HepG2 (cell line): ENCODE measurements at regions not wholly inside any gene's neighbourhood (a gene's known extent, or its start where the extent isn't known, plus 50 kb on each side); places are given as distances from the start of the nearest gene placed in this dataset.

Source experiments
- ATAC-seq: fragments of 200-7000 bp; cut with Tn5 transposase; 3 replicates; pipeline ENCODE4 v1.9.1; 2020; ENCODE audit warnings: mild to moderate bottlenecking, moderate library complexity
- BruUV-seq: library from RNA; stranded (reverse); fragments of 400-500 nt; replicated peaks from 2 replicates; lab custom pipeline; 2021; lab: Mats Ljungman, UMichigan
- CTCF ChIA-PET: fragments of 300-600 bp; formaldehyde crosslinking; extraction: SDS; loops from one replicate; lab custom pipeline; 2021; ENCODE audit warnings: low total read pairs, inconsistent platforms, low intra/inter-chr PET ratio; lab: Yijun Ruan, JAX
- POLR2A ChIA-PET: fragments of 350-600 bp; sonication (Branson Sonifier 250); formaldehyde crosslinking; loops from one replicate; lab custom pipeline; 2020; ENCODE audit warnings: antibody characterized with exemption, inconsistent platforms; lab: Yijun Ruan, JAX
- DNase-seq: peaks from one replicate; pipeline ENCODE4 v3.0.0-alpha.2; 2015; ENCODE audit warnings: low spot score
- FAIRE-seq: peaks from 3 replicates; lab custom pipeline; 2011; peaks lifted over from hg19 to GRCh38; lab: Jason Lieb, UNC
- H2AFZ ChIP-seq: one replicate; pipeline ENCODE4 v1.6.1; 2011; ENCODE audit warnings: low read length, inconsistent platforms
- H3K27ac ChIP-seq: fragments of 300-600 bp; 3 replicates; pipeline ENCODE4 v1.8.0; 2011; ENCODE audit warnings: mixed run types, mild to moderate bottlenecking, mixed read lengths, low read length, inconsistent platforms; ENCODE audit not compliant: insufficient read depth; ENCODE audit errors: extremely low read length
- H3K27me3 ChIP-seq, 2 experiments: fragments of 200-600 bp in 1 of 2; 2 replicates in 1 of 2; 3 replicates in 1 of 2; pipeline versions ENCODE4 v1.6.0 to v1.8.0; 2011; ENCODE audit warnings: low read length in 2 of 2, mild to moderate bottlenecking in 2 of 2, moderate library complexity in 2 of 2, inconsistent platforms in 1 of 2; ENCODE audit not compliant: insufficient read depth in 2 of 2, control insufficient read depth in 1 of 2
- H3K36me3 ChIP-seq, 2 experiments: fragments of 200-600 bp in 1 of 2; replicated peaks in 1 of 2; 2 replicates in 1 of 2; 3 replicates in 1 of 2; pipeline versions ENCODE4 v1.5.1 to v1.8.0; 2011; ENCODE audit warnings: low read length in 2 of 2, inconsistent platforms in 1 of 2; ENCODE audit not compliant: insufficient read depth in 2 of 2, control insufficient read depth in 1 of 2
- H3K4me1 ChIP-seq: 2 replicates; pipeline ENCODE4 v1.5.1; 2012; ENCODE audit warnings: low read length, inconsistent platforms; ENCODE audit not compliant: insufficient read depth
- H3K4me2 ChIP-seq: 2 replicates; pipeline ENCODE4 v1.6.0; 2011; ENCODE audit warnings: low read depth, low read length, inconsistent platforms
- H3K4me3 ChIP-seq, 3 experiments: fragments of 200-600 bp in 1 of 3; sonication (generic), shearing (Covaris generic) in 1 of 3; replicated peaks in 1 of 3; 2 replicates each; pipeline ENCODE4 v1.5.1; 2011 to 2016; ENCODE audit warnings: low read length in 3 of 3, inconsistent platforms in 2 of 3, low read depth in 2 of 3, mild to moderate bottlenecking in 2 of 3, control low read depth in 1 of 3, mixed read lengths in 1 of 3; ENCODE audit not compliant: insufficient read depth in 1 of 3
- H3K79me2 ChIP-seq: one replicate; pipeline ENCODE4 v1.6.1; 2011; ENCODE audit warnings: low read length, inconsistent platforms; ENCODE audit not compliant: insufficient read depth
- H3K9ac ChIP-seq: 2 replicates; pipeline ENCODE4 v1.6.0; 2011; ENCODE audit warnings: mild to moderate bottlenecking, low read depth, low read length, inconsistent platforms; ENCODE audit not compliant: insufficient read depth
- H3K9me3 ChIP-seq: 2 replicates; pipeline ENCODE4 v1.5.1; 2012; ENCODE audit warnings: mild to moderate bottlenecking, low read length
- H4K20me1 ChIP-seq: 2 replicates; pipeline ENCODE4 v1.6.0; 2011; ENCODE audit warnings: inconsistent platforms, mild to moderate bottlenecking, low read length, moderate library complexity; ENCODE audit not compliant: insufficient read depth
- BCL6 ChIP-seq: IDR thresholded peaks from 2 replicates; pipeline ENCODE4 v1.6.1; 2016; ENCODE audit warnings: missing genetic modification reagents, missing compliant biosample characterization
- BORCS8-MEF2B ChIP-seq: sonication (generic); formaldehyde crosslinking; IDR thresholded peaks from 2 replicates; pipeline ENCODE4 v1.8.0; 2022; ENCODE audit warnings: mild to moderate bottlenecking, missing genetic modification reagents
- JUN ChIP-seq: sonication (generic); formaldehyde crosslinking; IDR thresholded peaks from 2 replicates; pipeline ENCODE4 v1.4.0; 2020; ENCODE audit warnings: mild to moderate bottlenecking, missing genetic modification reagents
- KAT8 ChIP-seq: IDR thresholded peaks from 2 replicates; pipeline ENCODE4 v1.6.1; 2016; ENCODE audit warnings: missing genetic modification reagents, missing compliant biosample characterization
- ZNF781 ChIP-seq: sonication (generic); formaldehyde crosslinking; IDR thresholded peaks from 2 replicates; pipeline ENCODE4 v1.5.1; 2020; ENCODE audit warnings: borderline replicate concordance, mild to moderate bottlenecking, missing genetic modification reagents; ENCODE audit errors: not compliant biosample characterization
- WGBS: methylation state at CpG from one replicate; pipeline ENCODE4 v1.1.6; 2017; ENCODE audit warnings: low lambda C conversion rate; 5-methylcytosine and 5-hydroxymethylcytosine counted together
- in situ Hi-C: cut with HindIII; loops from 2 replicates; pipeline ENCODE4 v1.10.0; 2017; ENCODE audit warnings: low pct_unique_long_range_greater_than_20kb; ENCODE audit not compliant: extremely low pct_ligation_motif_present
- intact Hi-C: fragments of 100-400 bp; cut with micrococcal nuclease; formaldehyde crosslinking; loops from one replicate; pipeline ENCODE4 v1.10.0; 2022; ENCODE audit not compliant: unreplicated experiment
- TF ChIP-seq, protein P1 (sequence below): sonication (generic); formaldehyde crosslinking; conservative IDR thresholded peaks from 2 replicates; pipeline ENCODE4 v1.4.0; 2020; ENCODE audit warnings: mild to moderate bottlenecking, missing genetic modification reagents, moderate library complexity
- TF ChIP-seq, protein P2 (sequence below): IDR thresholded peaks from 2 replicates; pipeline ENCODE4 v1.6.1; 2012; ENCODE audit warnings: low read length, improper control_type of control experiment
- TF ChIP-seq, protein P3 (sequence below): sonication (generic); formaldehyde crosslinking; IDR thresholded peaks from 2 replicates; pipeline ENCODE4 v1.5.0; 2020; ENCODE audit warnings: missing genetic modification reagents

DNA sequence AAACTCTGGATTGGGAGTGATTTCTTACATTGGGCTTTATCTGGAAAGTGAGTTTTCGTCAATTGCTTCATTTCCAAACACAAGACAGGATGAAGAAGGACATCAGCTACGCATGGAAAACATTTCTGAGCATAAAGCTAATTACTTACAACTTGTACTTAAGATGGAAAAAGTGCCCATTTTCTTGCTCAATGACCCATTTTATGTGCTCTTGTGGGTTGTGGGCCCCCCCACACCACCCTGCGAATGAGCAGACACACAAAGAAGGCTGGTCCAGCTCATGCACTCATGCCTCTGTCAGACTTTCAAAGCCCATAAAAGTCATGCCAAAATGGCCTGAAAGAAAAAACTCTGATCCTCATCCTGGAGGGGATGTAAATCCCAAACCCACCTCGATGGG lies 663.0 kb downstream of the AJAP1 start (continued):
- TF ChIP-seq, protein P1, sequence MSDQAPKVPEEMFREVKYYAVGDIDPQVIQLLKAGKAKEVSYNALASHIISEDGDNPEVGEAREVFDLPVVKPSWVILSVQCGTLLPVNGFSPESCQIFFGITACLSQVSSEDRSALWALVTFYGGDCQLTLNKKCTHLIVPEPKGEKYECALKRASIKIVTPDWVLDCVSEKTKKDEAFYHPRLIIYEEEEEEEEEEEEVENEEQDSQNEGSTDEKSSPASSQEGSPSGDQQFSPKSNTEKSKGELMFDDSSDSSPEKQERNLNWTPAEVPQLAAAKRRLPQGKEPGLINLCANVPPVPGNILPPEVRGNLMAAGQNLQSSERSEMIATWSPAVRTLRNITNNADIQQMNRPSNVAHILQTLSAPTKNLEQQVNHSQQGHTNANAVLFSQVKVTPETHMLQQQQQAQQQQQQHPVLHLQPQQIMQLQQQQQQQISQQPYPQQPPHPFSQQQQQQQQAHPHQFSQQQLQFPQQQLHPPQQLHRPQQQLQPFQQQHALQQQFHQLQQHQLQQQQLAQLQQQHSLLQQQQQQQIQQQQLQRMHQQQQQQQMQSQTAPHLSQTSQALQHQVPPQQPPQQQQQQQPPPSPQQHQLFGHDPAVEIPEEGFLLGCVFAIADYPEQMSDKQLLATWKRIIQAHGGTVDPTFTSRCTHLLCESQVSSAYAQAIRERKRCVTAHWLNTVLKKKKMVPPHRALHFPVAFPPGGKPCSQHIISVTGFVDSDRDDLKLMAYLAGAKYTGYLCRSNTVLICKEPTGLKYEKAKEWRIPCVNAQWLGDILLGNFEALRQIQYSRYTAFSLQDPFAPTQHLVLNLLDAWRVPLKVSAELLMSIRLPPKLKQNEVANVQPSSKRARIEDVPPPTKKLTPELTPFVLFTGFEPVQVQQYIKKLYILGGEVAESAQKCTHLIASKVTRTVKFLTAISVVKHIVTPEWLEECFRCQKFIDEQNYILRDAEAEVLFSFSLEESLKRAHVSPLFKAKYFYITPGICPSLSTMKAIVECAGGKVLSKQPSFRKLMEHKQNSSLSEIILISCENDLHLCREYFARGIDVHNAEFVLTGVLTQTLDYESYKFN = no peak
- TF ChIP-seq, protein P2, sequence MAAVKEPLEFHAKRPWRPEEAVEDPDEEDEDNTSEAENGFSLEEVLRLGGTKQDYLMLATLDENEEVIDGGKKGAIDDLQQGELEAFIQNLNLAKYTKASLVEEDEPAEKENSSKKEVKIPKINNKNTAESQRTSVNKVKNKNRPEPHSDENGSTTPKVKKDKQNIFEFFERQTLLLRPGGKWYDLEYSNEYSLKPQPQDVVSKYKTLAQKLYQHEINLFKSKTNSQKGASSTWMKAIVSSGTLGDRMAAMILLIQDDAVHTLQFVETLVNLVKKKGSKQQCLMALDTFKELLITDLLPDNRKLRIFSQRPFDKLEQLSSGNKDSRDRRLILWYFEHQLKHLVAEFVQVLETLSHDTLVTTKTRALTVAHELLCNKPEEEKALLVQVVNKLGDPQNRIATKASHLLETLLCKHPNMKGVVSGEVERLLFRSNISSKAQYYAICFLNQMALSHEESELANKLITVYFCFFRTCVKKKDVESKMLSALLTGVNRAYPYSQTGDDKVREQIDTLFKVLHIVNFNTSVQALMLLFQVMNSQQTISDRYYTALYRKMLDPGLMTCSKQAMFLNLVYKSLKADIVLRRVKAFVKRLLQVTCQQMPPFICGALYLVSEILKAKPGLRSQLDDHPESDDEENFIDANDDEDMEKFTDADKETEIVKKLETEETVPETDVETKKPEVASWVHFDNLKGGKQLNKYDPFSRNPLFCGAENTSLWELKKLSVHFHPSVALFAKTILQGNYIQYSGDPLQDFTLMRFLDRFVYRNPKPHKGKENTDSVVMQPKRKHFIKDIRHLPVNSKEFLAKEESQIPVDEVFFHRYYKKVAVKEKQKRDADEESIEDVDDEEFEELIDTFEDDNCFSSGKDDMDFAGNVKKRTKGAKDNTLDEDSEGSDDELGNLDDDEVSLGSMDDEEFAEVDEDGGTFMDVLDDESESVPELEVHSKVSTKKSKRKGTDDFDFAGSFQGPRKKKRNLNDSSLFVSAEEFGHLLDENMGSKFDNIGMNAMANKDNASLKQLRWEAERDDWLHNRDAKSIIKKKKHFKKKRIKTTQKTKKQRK = no peak

DNA sequence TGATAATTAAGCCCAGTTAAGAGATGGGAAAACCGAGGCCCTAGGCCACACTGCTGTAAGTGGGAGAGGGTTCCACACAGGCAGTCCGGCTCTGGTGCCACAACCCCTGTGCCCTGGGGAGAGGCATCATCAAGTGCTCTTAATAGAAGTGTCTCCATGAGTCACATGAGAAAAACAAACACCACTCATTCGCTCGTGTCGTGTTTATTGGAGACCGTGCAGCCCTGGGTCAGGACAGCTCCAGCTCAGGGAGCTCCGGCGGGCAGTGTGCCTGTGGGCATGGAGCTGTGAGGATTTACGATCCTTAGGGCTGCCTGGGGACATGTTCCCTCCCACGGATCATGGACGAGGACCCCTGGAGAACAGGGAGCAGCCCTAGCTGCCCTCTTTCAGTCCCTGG lies 658.5 kb downstream of the AJAP1 start:
- H3K4me2 ChIP-seq = no peak overlapping the region
- in situ Hi-C loops (no loop called here), intact Hi-C loops (no loop called here)
- no peak for DNase-seq
- H3K9ac ChIP-seq = no peak overlapping the region
- no peak overlapping the region for H3K27ac ChIP-seq
- no peaks in the 10 kb centered on the region for H4K20me1 ChIP-seq
- H3K4me1 ChIP-seq = no peaks in the 10 kb centered on the region
- no peaks in the 10 kb centered on the region for H3K36me3 ChIP-seq
- ATAC-seq = no peak
- no TSS peak for BruUV-seq
- H2AFZ ChIP-seq = no peak overlapping the region
- ChIA-PET POLR2A (no interaction called here), CTCF (no interaction called here)
- TF ChIP-seq KAT8 (CRISPR knock-in tag) = no peak
- TF ChIP-seq JUN (CRISPR knock-in tag) = no peak
- TF ChIP-seq, protein P3, sequence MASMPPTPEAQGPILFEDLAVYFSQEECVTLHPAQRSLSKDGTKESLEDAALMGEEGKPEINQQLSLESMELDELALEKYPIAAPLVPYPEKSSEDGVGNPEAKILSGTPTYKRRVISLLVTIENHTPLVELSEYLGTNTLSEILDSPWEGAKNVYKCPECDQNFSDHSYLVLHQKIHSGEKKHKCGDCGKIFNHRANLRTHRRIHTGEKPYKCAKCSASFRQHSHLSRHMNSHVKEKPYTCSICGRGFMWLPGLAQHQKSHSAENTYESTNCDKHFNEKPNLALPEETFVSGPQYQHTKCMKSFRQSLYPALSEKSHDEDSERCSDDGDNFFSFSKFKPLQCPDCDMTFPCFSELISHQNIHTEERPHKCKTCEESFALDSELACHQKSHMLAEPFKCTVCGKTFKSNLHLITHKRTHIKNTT (CRISPR knock-in tag) = no peak
- no peak for TF ChIP-seq BCL6 (CRISPR knock-in tag)
- TF ChIP-seq BORCS8-MEF2B (CRISPR knock-in tag) = no peak
- no peak for TF ChIP-seq ZNF781
- WGBS = 14% methylated on average over 2 of the region's 11 CpGs
- no peaks in the 10 kb centered on the region for H3K9me3 ChIP-seq
- H3K27me3 ChIP-seq = peaks cover 0 to 26% of the 10 kb centered on the region in 2 experiments; a peak in 2 of 5 replicates
- FAIRE-seq = no peak
- H3K79me2 ChIP-seq = no peaks in the 10 kb centered on the region
- H3K4me3 ChIP-seq = no peak overlapping the region
